Smooth muscle cell (in vitro differentiated cells): ENCODE measurements at regions not wholly inside any gene's neighbourhood (a gene's known extent, or its start where the extent isn't known, plus 50 kb on each side); places are given as distances from the start of the nearest gene placed in this dataset.

ENCODE experiments used
- DNase-seq: peaks from one replicate; lab custom pipeline; 2025; ENCODE audit not compliant: unreplicated experiment; lab: John Stamatoyannopoulos, UW
- H2AFZ ChIP-seq: fragments of 200-600 bp; sonication (generic); 2 replicates; pipeline ENCODE4 v1.6.0; 2016; ENCODE audit warnings: antibody characterized with exemption, low read depth, mild to moderate bottlenecking
- H3F3A ChIP-seq: fragments of 200-600 bp; sonication (generic); 2 replicates; pipeline ENCODE4 v1.6.0; 2017; ENCODE audit warnings: antibody characterized with exemption, low read depth
- H3K27ac ChIP-seq: fragments of 200-600 bp; sonication (generic); 2 replicates; pipeline ENCODE4 v1.5.1; 2016; ENCODE audit warnings: low read depth, mild to moderate bottlenecking
- H3K27me3 ChIP-seq: fragments of 200-600 bp; sonication (generic); 2 replicates; pipeline ENCODE4 v1.6.1; 2016; ENCODE audit warnings: low read depth, mild to moderate bottlenecking
- H3K36me3 ChIP-seq: fragments of 200-600 bp; sonication (generic); 2 replicates; pipeline ENCODE4 v1.5.1; 2016; ENCODE audit warnings: low read depth
- H3K4me1 ChIP-seq: fragments of 200-600 bp; sonication (generic); 2 replicates; pipeline ENCODE4 v1.5.1; 2016; ENCODE audit warnings: low read depth
- H3K4me2 ChIP-seq: fragments of 200-600 bp; sonication (generic); 2 replicates; pipeline ENCODE4 v1.6.0; 2016; ENCODE audit warnings: mild to moderate bottlenecking
- H3K4me3 ChIP-seq: fragments of 200-600 bp; sonication (generic); 2 replicates; pipeline ENCODE4 v1.5.1; 2016; ENCODE audit warnings: mild to moderate bottlenecking
- H3K79me2 ChIP-seq: fragments of 200-600 bp; sonication (generic); 2 replicates; pipeline ENCODE4 v1.6.0; 2016; ENCODE audit warnings: low read depth, mild to moderate bottlenecking
- H3K9ac ChIP-seq: fragments of 200-600 bp; sonication (generic); 2 replicates; pipeline ENCODE4 v1.6.0; 2016; ENCODE audit warnings: low read depth
- H3K9me3 ChIP-seq: fragments of 200-600 bp; sonication (generic); replicated peaks from 2 replicates; pipeline ENCODE4 v1.5.1; 2016; ENCODE audit warnings: low read depth
- H4K20me1 ChIP-seq: fragments of 200-600 bp; sonication (generic); 2 replicates; pipeline ENCODE4 v1.6.0; 2016; ENCODE audit warnings: low read depth
- CTCF ChIP-seq: fragments of 200-600 bp; sonication (generic); IDR thresholded peaks from 2 replicates; pipeline ENCODE4 v1.5.1; 2017; ENCODE audit warnings: borderline replicate concordance, mild to moderate bottlenecking, antibody characterized with exemption; ENCODE audit not compliant: insufficient read depth, poor library complexity, severe bottlenecking
- WGBS: methylation state at CpG from one replicate; pipeline ENCODE4 v1.1.7; 2016; ENCODE audit warnings: low lambda C conversion rate; 5-methylcytosine and 5-hydroxymethylcytosine counted together

DNA sequence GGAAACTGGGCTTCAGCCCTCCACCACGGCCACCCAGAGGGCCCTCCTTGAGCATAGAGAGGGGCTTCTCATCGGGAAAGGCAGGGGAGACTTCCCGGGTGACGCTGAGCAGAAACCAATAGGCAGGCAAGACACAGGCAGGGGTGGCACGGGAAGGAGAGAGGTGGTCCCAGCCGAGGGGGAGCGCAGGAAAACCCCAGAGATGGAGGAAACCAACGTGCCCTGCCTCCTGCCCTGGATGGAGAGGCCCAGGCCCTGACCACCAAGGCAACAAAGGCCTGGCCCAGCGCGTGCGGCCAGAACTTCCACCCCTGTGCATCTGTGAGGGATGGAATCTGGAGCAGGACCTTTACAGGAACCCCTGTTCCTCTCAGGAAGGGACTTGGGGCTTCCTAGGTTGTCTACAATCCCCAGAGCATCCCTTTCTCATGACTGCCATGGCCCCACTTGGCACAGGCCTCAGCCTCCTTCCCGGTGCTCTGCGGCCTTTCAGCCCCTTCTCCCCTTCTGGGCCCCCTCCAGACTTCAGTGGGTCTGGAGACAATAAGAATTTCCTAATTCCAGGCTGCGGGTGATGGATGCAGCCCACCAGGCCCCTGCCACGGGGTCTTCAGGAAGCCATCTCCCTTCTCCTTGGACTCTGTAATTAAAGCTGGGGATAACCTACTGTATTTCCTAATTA lies 137.0 kb upstream of the RET start:
- no peak for TF ChIP-seq CTCF
- H2AFZ ChIP-seq: no peak overlapping the region
- H3K4me2 ChIP-seq: no peak overlapping the region
- H3F3A ChIP-seq: no peaks in the 10 kb centered on the region
- no peaks in the 10 kb centered on the region for H3K9me3 ChIP-seq
- no peak overlapping the region for H3K4me3 ChIP-seq
- no peaks in the 10 kb centered on the region for H3K4me1 ChIP-seq
- H4K20me1 ChIP-seq: no peaks in the 10 kb centered on the region
- H3K9ac ChIP-seq: no peak overlapping the region
- no peak for DNase-seq
- H3K79me2 ChIP-seq: no peaks in the 10 kb centered on the region
- H3K36me3 ChIP-seq: no peaks in the 10 kb centered on the region
- H3K27me3 ChIP-seq: peaks cover 18% of the 10 kb centered on the region
- 84% methylated on average over 15 of the region's 15 CpGs for WGBS
- H3K27ac ChIP-seq: no peak overlapping the region

DNA sequence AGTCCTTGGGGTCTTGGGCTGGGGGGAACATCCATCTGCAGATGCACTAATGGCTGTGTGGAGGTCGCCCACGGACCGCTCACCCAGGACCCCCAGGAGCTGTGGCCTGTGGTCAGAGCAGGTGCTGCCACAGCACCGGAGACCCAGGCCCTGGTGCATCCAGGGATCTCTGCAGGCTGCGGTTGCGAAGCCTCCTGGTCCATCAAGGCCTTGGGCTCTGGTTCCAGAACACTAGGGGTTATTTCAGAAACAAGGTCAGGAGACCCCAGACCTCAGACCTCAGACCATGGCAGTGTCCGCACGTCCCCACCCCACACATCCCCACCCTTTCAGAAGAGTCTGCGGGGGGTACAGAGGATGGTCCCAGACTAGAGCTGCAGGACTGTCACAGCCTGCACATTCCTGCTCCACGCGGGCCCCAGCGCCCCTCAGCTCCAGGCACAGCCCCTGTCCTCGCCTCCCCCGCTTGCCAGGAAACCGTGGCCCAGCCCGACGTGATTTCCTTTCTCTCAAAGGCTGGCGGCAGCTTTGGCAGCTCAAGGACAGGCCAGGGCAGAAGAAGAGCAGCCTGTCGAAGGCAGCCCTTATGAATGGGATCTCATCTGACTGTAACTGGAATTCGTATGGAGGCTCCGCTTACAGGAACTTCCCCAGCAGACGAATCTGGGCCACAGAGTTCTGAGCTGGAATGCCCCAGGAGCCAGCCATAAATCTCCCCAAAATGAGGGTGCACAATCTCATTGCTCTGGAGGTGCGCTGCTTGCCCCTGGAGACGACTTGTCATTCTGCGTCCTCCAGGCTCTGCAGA lies 136.2 kb upstream of the RET start:
- H3F3A ChIP-seq: no peaks in the 10 kb centered on the region
- no peak for DNase-seq
- H3K27ac ChIP-seq: no peak overlapping the region
- H3K4me3 ChIP-seq: no peak overlapping the region
- H3K9ac ChIP-seq: no peak overlapping the region
- no peak for TF ChIP-seq CTCF
- H2AFZ ChIP-seq: no peak overlapping the region
- 82% methylated on average over 22 of the region's 25 CpGs for WGBS
- H3K9me3 ChIP-seq: no peaks in the 10 kb centered on the region
- H3K36me3 ChIP-seq: no peaks in the 10 kb centered on the region
- H3K27me3 ChIP-seq: peaks cover 9% of the 10 kb centered on the region
- no peaks in the 10 kb centered on the region for H3K4me1 ChIP-seq
- H4K20me1 ChIP-seq: no peaks in the 10 kb centered on the region
- H3K4me2 ChIP-seq: no peak overlapping the region
- H3K79me2 ChIP-seq: no peaks in the 10 kb centered on the region

DNA sequence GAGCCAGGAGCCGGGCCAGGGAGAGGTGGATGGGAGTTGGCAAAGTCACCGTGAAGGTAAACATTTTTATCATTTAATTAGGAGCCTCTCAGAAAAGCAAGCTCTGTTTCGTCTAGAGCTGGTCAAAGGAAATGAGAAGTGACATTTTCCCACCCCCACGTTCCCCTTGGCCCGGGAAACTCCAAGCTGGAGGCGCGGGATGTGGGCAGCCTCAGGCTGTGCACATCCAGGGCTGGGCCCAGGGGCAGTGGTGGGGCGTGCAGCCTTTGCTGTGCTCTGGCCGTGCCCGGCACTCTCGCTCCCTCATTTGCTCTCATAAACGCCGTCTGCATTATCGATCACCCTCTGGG lies 135.6 kb upstream of the RET start:
- no peak overlapping the region for H2AFZ ChIP-seq
- H3K9ac ChIP-seq: no peak overlapping the region
- H3K36me3 ChIP-seq: no peaks in the 10 kb centered on the region
- H3K4me3 ChIP-seq: no peak overlapping the region
- no peaks in the 10 kb centered on the region for H4K20me1 ChIP-seq
- H3K79me2 ChIP-seq: no peaks in the 10 kb centered on the region
- no peaks in the 10 kb centered on the region for H3F3A ChIP-seq
- H3K4me2 ChIP-seq: no peak overlapping the region
- H3K4me1 ChIP-seq: no peaks in the 10 kb centered on the region
- WGBS: 78% methylated on average over 13 of the region's 14 CpGs
- no peaks in the 10 kb centered on the region for H3K9me3 ChIP-seq
- no peak for TF ChIP-seq CTCF
- peaks cover 3% of the 10 kb centered on the region for H3K27me3 ChIP-seq
- DNase-seq: no peak
- H3K27ac ChIP-seq: no peak overlapping the region
